Middle frontal gyrus (tissue), 1 donor: ENCODE measurements at regions not wholly inside any gene's neighbourhood (a gene's known extent, or its start where the extent isn't known, plus 50 kb on each side); places are given as distances from the start of the nearest gene placed in this dataset.

Experiments used
- DNase-seq: peaks from one replicate; pipeline ENCODE4 v3.0.0-alpha.2; 2015; ENCODE audit warnings: low spot score; ENCODE audit errors: extremely low spot score

DNA sequence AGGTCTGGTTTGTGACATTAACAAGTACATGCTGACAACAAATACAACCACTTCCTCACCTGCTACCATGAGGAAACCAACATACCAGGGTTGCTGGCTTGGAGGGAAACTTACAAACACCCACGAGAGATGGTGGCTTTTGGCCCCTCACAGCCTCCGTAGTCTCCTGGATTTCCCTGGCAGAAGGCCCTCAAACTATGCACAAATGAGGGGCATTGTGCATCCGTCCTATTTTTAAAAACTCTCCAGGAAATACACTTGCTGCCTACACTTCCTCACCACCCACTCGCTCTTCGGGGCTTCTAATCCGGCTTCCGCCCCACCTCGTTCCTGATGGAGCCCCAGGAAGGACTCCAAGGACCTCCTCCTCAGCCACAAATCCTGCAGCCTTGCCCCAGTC is 355.0 kb upstream of the GATB start:
- peak; percentile 13 for DNase-seq

DNA sequence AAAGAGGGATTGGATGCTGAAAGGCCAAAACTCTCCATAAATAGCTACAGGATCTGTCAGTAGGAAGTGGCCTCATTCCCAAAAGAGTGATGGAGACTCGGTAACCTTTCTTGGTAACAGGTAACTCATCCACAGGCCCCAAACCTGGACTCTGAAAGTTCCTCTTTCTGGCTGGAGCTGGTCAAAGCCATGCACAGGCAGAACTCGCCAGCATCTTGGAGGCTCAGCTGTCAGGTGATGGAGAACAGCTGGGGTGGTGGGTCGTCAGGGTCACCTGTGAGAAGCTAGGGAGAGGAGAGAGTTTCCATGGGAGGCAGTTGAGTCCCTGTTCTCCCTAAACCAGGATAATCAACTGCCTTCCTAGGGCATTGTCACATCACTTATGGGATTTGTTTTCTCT is 354.3 kb upstream of the GATB start:
- DNase-seq, result no peak

DNA sequence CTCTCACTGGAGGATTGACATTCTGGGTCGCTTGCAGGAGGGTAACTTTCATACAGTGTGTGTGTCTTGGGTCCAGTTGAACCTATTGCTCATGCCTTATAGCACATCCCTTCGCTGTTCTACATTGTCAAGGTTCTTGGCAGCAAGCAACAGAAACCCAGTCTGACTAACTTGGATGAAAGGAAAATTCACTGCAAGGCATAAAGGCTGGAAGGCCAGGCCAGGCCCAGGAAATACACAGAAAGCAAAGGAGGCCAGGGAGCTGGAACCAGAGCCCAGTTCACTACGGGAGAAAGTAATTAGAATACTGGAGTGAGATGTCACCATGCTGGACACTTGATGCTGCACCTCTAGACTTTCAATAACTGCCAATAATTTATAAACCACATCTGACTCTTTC is 353.8 kb upstream of the GATB start:
- no peak for DNase-seq

DNA sequence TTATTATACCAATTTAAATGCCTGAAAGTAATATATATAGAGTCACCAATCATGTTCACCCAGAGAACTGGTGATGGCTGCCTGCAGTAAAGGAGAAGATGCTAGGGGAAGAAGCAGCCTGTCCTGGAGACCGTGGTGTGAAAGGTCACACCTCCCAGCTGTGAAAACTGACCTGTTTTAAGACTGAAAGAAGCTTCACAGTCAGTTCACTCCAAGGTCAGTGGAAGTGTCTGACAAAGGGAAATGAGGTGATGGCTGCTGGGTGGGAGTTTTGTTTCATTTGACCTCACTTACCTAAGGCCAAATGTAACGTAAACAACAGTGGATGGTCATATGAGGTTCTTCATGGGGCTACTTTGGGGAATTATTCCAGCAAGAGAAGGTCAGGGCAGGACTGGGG is 352.1 kb upstream of the GATB start:
- DNase-seq, result no peak

DNA sequence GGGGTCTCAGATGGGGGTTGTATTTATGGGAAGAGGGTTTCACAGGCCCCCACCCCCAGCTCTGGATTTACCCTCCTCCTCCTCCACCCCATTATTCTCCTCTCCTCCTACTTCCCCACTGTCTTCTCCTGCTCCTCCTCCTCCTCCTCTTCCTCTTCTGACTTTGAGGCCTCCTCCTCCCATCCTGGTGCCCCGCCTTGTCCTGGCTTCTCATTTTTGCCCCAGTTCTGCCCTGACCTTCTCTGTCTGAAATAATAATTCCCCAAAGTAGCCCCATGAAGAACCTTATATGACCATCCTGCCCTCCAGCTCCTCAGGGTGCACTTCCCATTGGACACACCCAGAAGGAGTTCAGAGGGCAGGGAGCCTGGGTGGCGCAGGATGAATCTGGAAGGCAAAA is 351.4 kb upstream of the GATB start:
- no peak for DNase-seq

DNA sequence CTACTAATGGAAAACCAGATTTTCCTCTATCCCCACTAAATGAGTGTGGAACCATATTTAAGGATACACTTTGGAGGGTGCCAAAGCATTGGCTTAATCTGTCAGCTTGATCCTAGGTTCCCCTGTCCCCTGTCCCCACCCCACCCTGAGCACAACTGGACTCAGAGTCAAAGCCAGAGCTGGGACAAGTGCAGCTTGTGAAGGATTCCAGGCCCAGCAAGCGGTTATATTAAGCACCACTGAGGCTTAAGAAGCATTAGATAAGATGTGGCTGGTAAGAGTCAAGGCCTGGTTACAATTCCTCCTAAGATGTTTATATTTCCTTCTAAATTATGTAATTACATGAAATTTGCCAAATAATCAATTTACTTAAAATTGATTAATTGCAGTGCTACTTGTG is 350.0 kb upstream of the GATB start:
- DNase-seq, result no peak

DNA sequence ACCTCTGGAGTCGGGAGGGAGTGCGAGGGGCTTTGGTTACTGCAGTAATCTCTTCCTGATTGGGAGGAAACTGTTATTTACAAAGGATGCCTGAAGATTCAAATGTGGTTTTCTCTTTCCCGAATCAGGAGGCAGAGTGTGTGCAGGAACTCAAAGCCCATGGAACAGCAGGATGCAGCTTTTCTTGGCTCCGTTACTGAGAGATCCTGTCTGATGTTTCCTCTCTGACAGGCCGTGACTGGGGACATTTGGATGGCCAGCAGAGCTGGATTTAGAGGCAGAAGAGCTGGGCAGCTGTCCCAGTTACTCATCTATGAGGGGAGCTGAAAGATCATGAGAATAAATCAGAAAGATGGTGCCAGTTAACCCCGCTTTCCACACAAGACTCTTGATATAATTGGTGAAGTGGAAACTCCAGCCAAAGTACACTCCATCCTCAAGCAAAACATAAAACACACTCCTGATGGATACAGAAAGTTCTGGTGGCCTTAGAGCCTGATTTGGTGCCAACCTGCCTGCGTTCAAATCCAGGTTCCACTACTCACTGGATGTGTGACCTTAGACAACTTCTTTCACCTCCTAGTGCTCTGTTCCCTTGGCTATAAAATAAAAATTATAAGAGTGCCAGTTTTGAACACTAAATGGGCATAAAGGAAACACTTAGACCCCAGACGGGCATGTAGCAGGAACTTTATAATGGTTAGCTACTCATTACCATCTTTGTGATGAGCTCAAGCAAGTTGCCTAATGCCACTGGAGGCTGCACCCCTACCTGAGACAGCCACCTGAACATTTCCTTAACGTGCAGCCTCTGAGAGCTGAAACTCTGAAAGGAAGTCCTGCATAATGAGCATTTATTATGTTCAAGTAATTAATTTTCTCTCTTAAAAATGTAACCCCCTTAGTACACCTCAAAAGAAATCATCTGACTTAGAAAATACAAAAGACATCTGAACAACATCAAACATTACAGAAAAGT is 349.0 kb upstream of the GATB start:
- DNase-seq, result peak; percentile 33

DNA sequence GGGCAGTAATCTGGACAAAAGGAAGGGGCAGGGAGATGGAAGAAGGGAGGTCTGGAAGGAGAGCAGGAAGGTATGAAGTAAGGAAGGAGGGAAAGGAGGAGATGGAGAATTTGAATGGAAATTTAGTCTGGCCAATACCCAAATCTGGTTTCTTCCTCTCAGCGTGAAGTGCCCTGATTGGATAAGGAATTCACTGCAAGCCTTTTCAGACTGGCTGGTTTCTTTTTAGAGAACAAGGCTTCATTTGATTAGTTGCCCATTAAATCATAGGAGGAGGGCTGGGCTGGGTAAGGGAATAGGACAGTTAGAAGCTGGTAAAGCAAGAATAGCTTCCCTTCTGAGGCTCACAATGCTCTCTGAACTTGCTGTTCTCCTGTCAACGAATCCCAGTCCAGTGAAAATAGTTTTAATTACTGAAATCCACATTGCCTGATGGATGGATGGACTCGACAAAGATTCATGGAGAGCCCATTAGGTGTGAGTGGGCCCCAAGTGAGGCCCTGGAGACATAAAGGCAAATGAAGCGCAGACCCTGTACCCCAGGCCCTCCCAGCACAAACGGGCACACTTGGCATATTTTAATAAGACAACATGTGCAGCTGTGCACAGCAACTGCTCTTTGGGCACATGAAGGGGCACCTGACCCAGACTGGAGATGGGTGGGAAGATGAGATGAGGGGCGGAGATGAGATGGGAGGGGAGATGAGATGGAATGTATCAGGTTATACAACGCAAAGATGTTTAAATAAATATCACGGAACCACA is 347.1 kb upstream of the GATB start:
- no peak for DNase-seq

DNA sequence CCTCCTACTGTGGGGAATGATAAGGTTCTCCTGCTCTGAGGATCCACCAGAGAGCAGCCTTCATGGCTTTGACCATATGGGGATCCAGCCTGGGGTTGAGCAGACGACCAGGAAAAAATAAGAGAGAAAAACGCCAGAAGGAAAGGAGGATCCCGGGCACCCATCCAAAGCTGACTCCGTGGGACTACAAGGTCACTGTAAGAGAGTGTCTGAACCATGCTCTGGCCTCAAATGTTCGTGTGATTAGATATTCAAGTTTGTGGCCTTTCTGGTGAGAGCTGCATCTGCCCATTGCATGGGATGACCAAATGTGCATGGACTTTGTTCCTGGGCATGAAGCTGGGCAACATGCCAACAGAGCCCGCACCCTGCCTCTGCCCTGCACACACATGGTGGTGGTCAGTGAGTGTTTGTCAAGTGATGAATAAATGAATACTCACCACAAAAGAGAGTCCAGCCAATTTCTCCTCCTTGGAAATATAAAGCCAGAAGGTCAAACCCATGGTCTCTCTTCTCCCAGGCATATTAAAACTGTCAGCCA is 346.0 kb upstream of the GATB start:
- no peak for DNase-seq

DNA sequence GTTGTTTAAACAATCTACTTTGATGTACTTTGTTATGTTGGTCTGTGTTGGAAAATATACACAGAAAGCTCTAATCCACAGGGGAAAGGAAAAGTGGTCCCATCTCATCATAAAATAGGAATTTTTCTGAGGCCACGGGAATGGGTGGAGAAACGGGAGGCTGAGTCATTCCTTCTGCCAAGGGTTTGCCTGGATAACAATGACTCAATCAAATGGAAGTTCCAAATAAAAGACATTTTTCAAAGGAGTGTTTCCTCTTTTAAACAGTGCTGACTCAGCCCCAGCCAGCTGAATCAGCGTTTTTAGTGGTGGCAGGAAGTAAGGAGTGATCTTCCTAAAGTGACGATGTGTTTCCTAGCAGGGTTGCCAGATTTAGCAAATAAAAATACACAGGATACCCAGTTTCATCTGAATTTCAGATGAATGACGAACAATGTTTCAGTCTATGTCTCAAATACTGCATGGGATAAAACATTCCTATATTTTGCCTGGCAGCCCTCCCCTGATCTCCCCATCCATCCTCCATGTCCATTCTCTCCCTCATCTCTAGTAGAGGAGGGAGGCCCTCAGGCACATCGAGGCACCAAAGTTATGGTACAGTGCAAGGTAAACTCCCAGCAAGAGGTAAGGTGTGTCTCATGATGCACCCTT is 345.4 kb upstream of the GATB start:
- DNase-seq, result no peak

DNA sequence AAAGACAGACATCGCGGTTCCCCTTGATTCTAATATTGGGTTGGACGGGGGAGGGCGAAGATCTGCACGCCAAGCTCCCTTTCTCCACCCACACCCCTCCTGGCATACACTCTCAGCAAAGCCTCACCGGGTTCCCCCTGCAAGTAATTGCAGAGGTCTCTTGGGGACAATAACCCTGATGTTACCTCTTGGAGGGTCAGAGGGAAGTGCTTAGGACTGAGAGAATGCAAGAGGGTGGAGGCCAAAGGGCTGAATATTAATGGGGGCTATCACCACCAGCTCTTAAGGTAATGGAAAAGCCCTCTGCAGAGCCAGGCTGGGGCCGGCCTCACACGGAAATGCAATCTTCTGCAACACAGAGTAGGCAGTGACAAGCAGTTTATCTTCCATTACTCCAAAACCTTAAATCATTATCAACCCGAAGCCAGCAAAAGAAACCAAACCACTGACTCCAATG is 344.1 kb upstream of the GATB start:
- no peak for DNase-seq

DNA sequence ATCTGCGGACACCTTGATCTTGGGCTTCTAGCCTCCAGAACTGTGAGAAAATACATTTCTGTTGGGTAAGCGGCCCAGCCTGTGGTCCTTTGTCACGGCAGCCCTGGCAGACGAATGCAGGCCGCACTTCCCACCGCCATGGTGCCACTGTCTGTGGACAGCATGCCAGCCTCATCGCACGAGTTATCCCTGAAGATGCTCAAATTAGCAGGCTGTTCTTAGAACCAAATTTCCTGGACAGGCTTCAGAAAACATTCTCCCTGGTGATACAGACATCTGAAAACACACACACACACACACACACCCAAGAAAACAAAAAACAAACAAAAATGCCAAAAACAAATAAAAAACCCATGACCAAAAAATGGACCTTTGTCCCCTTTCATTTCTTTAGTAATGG is 343.5 kb upstream of the GATB start:
- DNase-seq, result no peak

DNA sequence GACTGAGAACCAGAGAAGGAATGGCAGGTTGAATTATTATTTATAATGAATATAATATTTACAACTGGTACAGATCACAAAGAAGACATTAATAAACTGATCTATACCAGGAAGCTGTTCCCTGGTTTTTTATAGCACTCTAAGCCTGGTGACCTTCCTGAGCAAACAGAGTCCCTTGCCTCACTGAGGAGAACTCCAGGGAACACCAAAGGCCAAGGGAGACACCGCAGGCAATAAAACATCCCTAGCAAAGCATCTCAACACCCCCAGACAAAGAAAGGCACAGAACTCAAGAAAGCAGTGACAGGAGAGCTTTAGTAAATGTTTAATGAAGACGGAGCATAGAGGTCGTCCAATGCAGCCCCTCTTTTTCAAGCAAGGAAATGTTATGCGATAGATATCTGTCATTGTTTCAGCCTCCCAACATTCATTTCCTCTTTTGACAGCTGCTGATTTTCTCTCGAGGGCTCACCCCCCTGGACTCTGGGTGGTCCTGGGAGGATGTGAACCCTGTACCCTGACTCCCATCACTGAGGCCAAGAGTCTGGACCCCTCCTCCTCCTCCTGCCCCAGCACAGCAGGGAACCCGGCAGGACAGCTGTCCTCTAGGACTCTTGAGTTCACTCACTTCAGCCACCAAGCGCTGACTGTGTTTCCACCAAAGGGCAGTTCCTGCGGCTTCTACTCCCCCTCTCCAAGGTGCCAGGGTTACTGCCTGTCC is 342.5 kb upstream of the GATB start:
- DNase-seq, result no peak

DNA sequence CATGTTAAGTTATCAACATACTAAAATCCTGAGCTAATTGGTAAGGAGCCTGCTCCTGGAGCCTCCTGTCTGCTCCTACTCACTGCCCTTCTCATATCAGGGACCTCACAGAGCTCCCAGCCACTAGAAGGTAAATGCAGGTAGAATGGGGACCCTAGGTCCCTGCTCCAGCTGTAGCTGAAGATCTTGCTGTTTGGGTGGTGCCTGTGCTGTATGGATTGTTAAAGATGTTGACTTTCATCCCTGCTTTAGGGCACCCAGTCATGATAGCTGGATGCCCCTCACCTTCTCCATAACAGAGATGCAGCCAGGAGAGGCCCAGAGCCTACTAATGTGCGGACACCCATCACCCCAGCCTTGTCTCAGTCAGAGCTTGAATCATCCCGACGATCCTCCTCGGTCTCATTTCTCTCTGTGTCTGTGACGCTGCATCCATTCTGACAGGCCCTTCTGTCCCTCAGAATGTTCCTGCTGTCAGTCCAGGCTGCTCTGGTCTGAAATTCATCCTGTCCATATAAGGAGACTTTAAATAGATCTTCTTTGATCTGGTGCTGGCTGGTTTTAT is 341.7 kb upstream of the GATB start:
- DNase-seq, result no peak

DNA sequence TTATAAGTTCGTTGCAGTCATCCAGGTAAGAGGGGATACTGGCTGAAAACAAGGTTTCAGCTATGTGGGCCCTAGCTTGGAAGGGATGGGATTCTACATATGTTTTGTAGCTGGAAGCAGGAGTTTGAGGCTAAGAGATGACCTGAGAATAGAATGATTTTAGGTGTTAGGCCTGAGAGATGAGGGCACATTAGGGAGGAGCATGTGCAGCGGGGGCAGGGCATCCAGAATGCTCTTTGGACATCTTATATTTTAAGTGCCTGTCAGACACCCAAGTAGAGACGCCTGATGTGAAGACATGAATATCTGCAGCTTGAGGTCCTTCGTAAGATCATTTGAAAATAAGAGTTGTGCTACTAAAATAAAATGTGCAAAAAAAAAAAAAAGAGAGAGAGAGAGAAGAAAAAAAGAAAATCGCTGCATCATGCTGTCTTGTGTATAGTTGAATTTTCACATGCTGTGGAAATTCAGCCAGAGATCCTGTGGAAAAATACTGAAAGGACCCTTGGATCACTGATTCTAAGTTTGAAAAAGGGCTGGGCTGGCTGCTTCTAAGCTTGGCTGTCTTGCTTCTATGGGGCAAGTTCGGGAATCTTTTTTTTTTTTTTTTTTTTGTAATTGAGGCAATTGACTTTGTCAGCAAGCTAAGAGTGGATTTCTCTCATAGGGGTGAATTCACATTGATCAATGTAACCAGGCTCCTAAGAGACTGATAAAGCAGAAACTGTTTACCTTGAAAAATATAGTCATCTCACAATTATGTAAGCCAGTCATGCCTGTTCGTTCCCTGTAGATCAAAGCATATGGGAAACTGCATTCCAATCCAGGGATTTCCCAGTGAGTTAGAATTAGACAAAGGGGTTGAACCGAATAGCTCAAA is 341.0 kb upstream of the GATB start:
- peak; percentile 58 for DNase-seq

DNA sequence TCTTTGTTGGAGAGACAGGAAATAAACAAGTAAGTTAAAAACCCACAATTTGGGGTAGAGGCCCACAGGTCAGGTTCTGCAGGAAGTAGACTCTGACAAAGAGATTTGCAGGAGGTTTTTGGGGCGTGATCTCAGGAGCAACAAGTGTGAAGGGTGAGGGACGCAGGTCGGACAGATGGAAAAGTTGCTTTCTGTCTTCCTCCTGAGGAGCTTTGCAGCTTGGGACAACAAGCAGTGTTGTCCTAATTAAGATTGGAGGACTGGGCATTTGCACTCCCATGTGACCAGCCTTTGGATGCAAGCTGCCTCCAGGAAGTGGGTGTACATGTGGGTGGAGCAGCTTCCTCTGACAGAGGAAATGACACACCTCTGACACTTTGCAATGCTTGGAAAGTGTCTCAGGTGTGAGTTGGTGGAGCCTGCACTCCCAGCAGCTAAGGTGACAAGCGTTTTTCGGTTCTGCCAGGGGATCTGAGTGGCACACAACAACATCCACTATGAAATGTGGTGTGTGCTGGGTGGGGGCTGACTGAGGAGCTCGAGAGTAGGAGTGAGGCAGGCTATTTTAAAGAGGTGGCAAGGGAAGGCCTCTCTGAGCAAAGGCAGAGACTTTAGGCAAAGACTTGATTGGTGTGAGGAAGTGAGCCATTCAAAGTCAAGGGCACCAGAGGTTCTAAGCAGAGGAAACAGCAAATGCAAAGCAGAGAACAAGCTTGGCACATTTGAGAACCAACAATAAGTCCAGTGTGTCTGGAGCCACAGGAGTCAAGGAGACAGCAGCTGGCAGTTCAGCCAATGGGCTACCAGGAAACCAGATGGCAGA is 339.8 kb upstream of the GATB start:
- no peak for DNase-seq

DNA sequence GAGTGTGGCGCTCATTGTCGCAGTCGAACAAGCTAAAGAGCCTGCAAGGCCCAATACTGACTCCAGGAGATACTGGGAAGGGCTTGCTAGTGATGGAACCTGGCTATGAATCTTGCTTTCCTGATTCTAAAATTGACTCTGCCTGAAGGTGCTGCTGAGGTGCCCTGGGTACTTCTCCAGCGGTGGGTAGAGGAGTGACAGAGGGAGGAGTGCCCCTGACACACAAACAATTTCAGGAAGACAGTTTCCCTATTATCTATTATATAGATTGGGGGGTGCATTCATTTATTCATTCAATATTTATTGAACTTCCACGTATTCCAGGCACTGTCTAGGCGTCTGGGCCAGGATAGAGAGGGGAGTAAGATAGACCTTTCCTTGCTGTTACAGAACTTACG is 339.2 kb upstream of the GATB start:
- no peak for DNase-seq

DNA sequence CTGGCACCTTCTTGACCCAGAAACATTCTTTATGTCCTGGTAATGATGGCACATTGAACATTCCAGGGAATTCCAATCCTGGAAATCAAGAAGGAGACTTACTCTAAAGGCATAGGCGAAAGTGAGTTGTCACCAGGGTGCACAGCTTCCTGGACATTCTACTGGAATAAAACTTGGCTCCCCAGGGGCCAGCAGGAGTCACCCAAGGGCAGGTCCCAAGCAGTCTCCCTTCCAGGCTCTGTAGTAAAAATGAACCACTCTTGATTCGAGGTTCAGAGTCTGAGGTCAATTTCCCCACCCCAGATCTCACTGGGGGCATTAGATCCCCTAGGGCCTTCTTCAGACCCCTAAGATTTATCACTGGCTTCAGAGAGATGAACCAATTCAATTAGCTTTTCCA is 338.7 kb upstream of the GATB start:
- DNase-seq, result no peak

DNA sequence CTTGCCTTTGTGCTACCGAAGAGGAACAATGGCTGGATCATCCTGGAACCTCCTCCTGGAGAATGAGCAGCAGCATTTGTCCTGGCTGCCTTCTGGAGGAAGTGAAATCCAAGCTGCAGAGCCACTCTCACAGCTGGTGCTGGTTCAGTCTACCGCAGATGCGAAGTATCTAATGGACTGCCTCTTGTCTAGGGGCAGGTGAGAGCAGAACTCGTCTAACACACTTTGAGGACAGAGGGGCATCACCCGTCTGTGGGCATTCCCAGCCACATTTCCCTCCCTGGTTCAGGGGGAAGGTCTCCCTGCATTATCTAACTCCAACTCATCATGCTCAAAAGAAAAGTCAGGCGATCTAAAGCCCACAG is 338.2 kb upstream of the GATB start:
- no peak for DNase-seq
